ENCODE measurements at regions not wholly inside any gene's neighbourhood (a gene's known extent, or its start where the extent isn't known, plus 50 kb on each side); places are given as distances from the start of the nearest gene placed in this dataset.

- DNase-seq (ENCODE audit: low read depth in 2 of 3, low spot score in 2 of 3), result no peak
These were observed 590.3 kb upstream of the C9orf72 start for GRCh38 chr9:28163619-28164018.

- no peak for DNase-seq (ENCODE audit: low read depth in 2 of 3, low spot score in 2 of 3)
These were observed 592.9 kb upstream of the C9orf72 start for GRCh38 chr9:28166179-28166578.

- DNase-seq (ENCODE audit: low read depth in 2 of 3, low spot score in 2 of 3), result no peak
These were observed 603.9 kb upstream of the C9orf72 start for GRCh38 chr9:28177142-28177541.

- DNase-seq (ENCODE audit: low read depth in 2 of 3, low spot score in 2 of 3), result no peak
These were observed 604.6 kb upstream of the C9orf72 start for GRCh38 chr9:28177925-28178324.

- DNase-seq (ENCODE audit: low read depth in 2 of 3, low spot score in 2 of 3), result no peak
These were observed 606.6 kb upstream of the C9orf72 start for GRCh38 chr9:28179893-28180292.

GRCh38 chr9:28190981-28191380 is 617.7 kb upstream of the C9orf72 start:
- no peak for DNase-seq (ENCODE audit: low read depth in 2 of 3, low spot score in 2 of 3)

- DNase-seq (ENCODE audit: low read depth in 2 of 3, low spot score in 2 of 3), result no peak
These were observed 624.4 kb upstream of the C9orf72 start for GRCh38 chr9:28197653-28198052.

GRCh38 chr9:28203036-28203435 is 629.8 kb upstream of the C9orf72 start:
- DNase-seq (ENCODE audit: low read depth in 2 of 3, low spot score in 2 of 3), result no peak

GRCh38 chr9:28206280-28206679 is 633.0 kb upstream of the C9orf72 start:
- DNase-seq (ENCODE audit: low read depth in 2 of 3, low spot score in 2 of 3), result no peak

GRCh38 chr9:28207657-28208056 is 634.4 kb upstream of the C9orf72 start:
- no peak for DNase-seq (ENCODE audit: low read depth in 2 of 3, low spot score in 2 of 3)

- DNase-seq (ENCODE audit: low read depth in 2 of 3, low spot score in 2 of 3), result no peak
These were observed 635.8 kb upstream of the C9orf72 start for GRCh38 chr9:28209130-28209529.

- no peak for DNase-seq (ENCODE audit: low read depth in 2 of 3, low spot score in 2 of 3)
These were observed 639.7 kb upstream of the C9orf72 start for GRCh38 chr9:28212979-28213378.

- DNase-seq (ENCODE audit: low read depth in 2 of 3, low spot score in 2 of 3), result no peak
These were observed 642.4 kb upstream of the C9orf72 start for GRCh38 chr9:28215536-28216299.

- no peak for DNase-seq (ENCODE audit: low read depth in 2 of 3, low spot score in 2 of 3)
These were observed 659.4 kb upstream of the C9orf72 start for GRCh38 chr9:28232686-28233085.

- DNase-seq (ENCODE audit: low read depth in 2 of 3, low spot score in 2 of 3), result no peak
These were observed 661.0 kb upstream of the C9orf72 start for GRCh38 chr9:28234133-28234893.

- DNase-seq (ENCODE audit: low read depth in 2 of 3, low spot score in 2 of 3), result no peak
These were observed 661.6 kb upstream of the C9orf72 start for GRCh38 chr9:28234894-28235277.

GRCh38 chr9:28249424-28249823 is 676.1 kb upstream of the C9orf72 start:
- no peak for DNase-seq (ENCODE audit: low read depth in 2 of 3, low spot score in 2 of 3)

GRCh38 chr9:28255174-28255573 is 681.9 kb upstream of the C9orf72 start:
- DNase-seq (ENCODE audit: low read depth in 2 of 3, low spot score in 2 of 3), result no peak

GRCh38 chr9:28260330-28260729 is 687.0 kb upstream of the C9orf72 start:
- DNase-seq (ENCODE audit: low read depth in 2 of 3, low spot score in 2 of 3), result no peak

- DNase-seq (ENCODE audit: low read depth in 2 of 3, low spot score in 2 of 3), result no peak
These were observed 691.1 kb upstream of the C9orf72 start for GRCh38 chr9:28264368-28264767.

GRCh38 chr9:28267351-28267750 is 694.1 kb upstream of the C9orf72 start:
- DNase-seq (ENCODE audit: low read depth in 2 of 3, low spot score in 2 of 3), result no peak

GRCh38 chr9:28270156-28270555 is 696.9 kb upstream of the C9orf72 start:
- DNase-seq (ENCODE audit: low read depth in 2 of 3, low spot score in 2 of 3), result no peak

Data from hematopoietic multipotent progenitor cell (in vitro differentiated cells).